Osteoblast (primary cell): ENCODE measurements at regions not wholly inside any gene's neighbourhood (a gene's known extent, or its start where the extent isn't known, plus 50 kb on each side); places are given as distances from the start of the nearest gene placed in this dataset.
A peak's percentile ranks its signal among the peaks of the same experiment; 100 is the strongest.

Experiments
- DNase-seq: peaks from one replicate; pipeline ENCODE4 v3.0.0; 2011; ENCODE audit warnings: low spot score, mixed read lengths; ENCODE audit not compliant: insufficient read length; ENCODE audit errors: missing footprints
- H2AFZ ChIP-seq: 2 replicates; pipeline ENCODE4 v1.6.0; 2011; ENCODE audit warnings: mild to moderate bottlenecking, low read length
- H3K27ac ChIP-seq: 2 replicates; pipeline ENCODE4 v1.5.1; 2011; ENCODE audit warnings: mild to moderate bottlenecking, low read depth, low read length, moderate library complexity
- H3K27me3 ChIP-seq: 2 replicates; pipeline ENCODE4 v1.6.0; 2012; ENCODE audit warnings: mild to moderate bottlenecking, control low read depth, inconsistent platforms, low read length, moderate library complexity; ENCODE audit not compliant: insufficient read depth
- H3K36me3 ChIP-seq: 2 replicates; pipeline ENCODE4 v1.5.1; 2011; ENCODE audit warnings: mild to moderate bottlenecking, low read length, control low read depth, moderate library complexity; ENCODE audit not compliant: insufficient read depth
- H3K4me1 ChIP-seq: 2 replicates; pipeline ENCODE4 v1.5.1; 2011; ENCODE audit warnings: mild to moderate bottlenecking, low read length, control low read depth, moderate library complexity; ENCODE audit not compliant: insufficient read depth
- H3K4me2 ChIP-seq: 2 replicates; pipeline ENCODE4 v1.6.0; 2011; ENCODE audit warnings: mild to moderate bottlenecking, low read length; ENCODE audit not compliant: insufficient read depth
- H3K4me3 ChIP-seq: fragments of 200-600 bp; sonication (generic); 3 replicates; pipeline ENCODE4 v1.5.1; 2012; ENCODE audit warnings: mild to moderate bottlenecking, low read length, inconsistent platforms; ENCODE audit not compliant: insufficient read depth
- H3K79me2 ChIP-seq: 2 replicates; pipeline ENCODE4 v1.6.0; 2012; ENCODE audit warnings: mild to moderate bottlenecking, low read length, control low read depth, inconsistent platforms; ENCODE audit not compliant: insufficient read depth
- H3K9me3 ChIP-seq: 2 replicates; pipeline ENCODE4 v1.5.1; 2011; ENCODE audit warnings: low read depth, low read length, control low read depth
- H4K20me1 ChIP-seq: 2 replicates; pipeline ENCODE4 v1.6.0; 2012; ENCODE audit warnings: mild to moderate bottlenecking, low read length, control low read depth; ENCODE audit not compliant: insufficient read depth
- CTCF ChIP-seq: IDR thresholded peaks from 2 replicates; pipeline ENCODE4 v1.5.1; 2011; ENCODE audit warnings: mild to moderate bottlenecking, low read depth, low read length, moderate library complexity; ENCODE audit errors: extremely low read depth

- no peak overlapping the region for H3K27ac ChIP-seq
- no peak for TF ChIP-seq CTCF
- no peaks in the 10 kb centered on the region for H4K20me1 ChIP-seq
- no peaks in the 10 kb centered on the region for H3K79me2 ChIP-seq
- H3K4me1 ChIP-seq = peaks cover 13% of the 10 kb centered on the region
- DNase-seq = no peak
- H3K36me3 ChIP-seq = no peaks in the 10 kb centered on the region
- no peak overlapping the region for H3K4me2 ChIP-seq
- H3K4me3 ChIP-seq = no peak overlapping the region
- no peaks in the 10 kb centered on the region for H3K27me3 ChIP-seq
- no peaks in the 10 kb centered on the region for H3K9me3 ChIP-seq
- H2AFZ ChIP-seq = no peak overlapping the region
These were observed 80.5 kb upstream of the CPO start for GRCh38 chr2:206858687-206859329.

- H2AFZ ChIP-seq = no peak overlapping the region
- no peaks in the 10 kb centered on the region for H3K27me3 ChIP-seq
- H3K4me2 ChIP-seq = no peak overlapping the region
- H3K36me3 ChIP-seq = no peaks in the 10 kb centered on the region
- peaks cover 13% of the 10 kb centered on the region for H3K4me1 ChIP-seq
- DNase-seq = peak; percentile 73
- no peak overlapping the region for H3K4me3 ChIP-seq
- no peaks in the 10 kb centered on the region for H4K20me1 ChIP-seq
- no peaks in the 10 kb centered on the region for H3K9me3 ChIP-seq
- no peaks in the 10 kb centered on the region for H3K79me2 ChIP-seq
- no peak overlapping the region for H3K27ac ChIP-seq
- no peak for TF ChIP-seq CTCF
These were observed 80.0 kb upstream of the CPO start for GRCh38 chr2:206859330-206859739.

GRCh38 chr2:206863196-206863595, 76.1 kb upstream of the CPO start:
- Histone ChIP-seq H3K27ac (no peak overlapping the region), H3K9me3 (no peaks in the 10 kb centered on the region), H3K79me2 (no peaks in the 10 kb centered on the region), H4K20me1 (no peaks in the 10 kb centered on the region), H3K36me3 (no peaks in the 10 kb centered on the region), H3K4me3 (no peak overlapping the region), H3K4me1 (no peaks in the 10 kb centered on the region), H3K4me2 (no peak overlapping the region), H2AFZ (no peak overlapping the region), H3K27me3 (no peaks in the 10 kb centered on the region)
- no peak for DNase-seq
- no peak for TF ChIP-seq CTCF

GRCh38 chr2:206863716-206864115, 75.6 kb upstream of the CPO start:
- H3K4me1 ChIP-seq = no peaks in the 10 kb centered on the region
- no peaks in the 10 kb centered on the region for H3K27me3 ChIP-seq
- no peak overlapping the region for H2AFZ ChIP-seq
- H3K4me3 ChIP-seq = no peak overlapping the region
- no peak overlapping the region for H3K27ac ChIP-seq
- no peak for TF ChIP-seq CTCF
- no peaks in the 10 kb centered on the region for H3K79me2 ChIP-seq
- no peak for DNase-seq
- no peaks in the 10 kb centered on the region for H4K20me1 ChIP-seq
- H3K9me3 ChIP-seq = no peaks in the 10 kb centered on the region
- no peak overlapping the region for H3K4me2 ChIP-seq
- H3K36me3 ChIP-seq = no peaks in the 10 kb centered on the region
